ENCODE measurements at regions not wholly inside any gene's neighbourhood (a gene's known extent, or its start where the extent isn't known, plus 50 kb on each side); places are given as distances from the start of the nearest gene placed in this dataset.

- dilution Hi-C loops (cut with MboI; ENCODE audit: extremely low pct_ligation_motif_present, low sequenced_read_pairs) (no loop called here), intact Hi-C loops (cut with micrococcal nuclease) (no loop called here)
- H3K4me3 ChIP-seq (replicated peaks in 1 of 3; ENCODE audit: insufficient read depth in 1 of 3, low read depth in 1 of 3, low read length in 3 of 3) = no peak overlapping the region
- no peaks in the 10 kb centered on the region for H3K36me3 ChIP-seq (ENCODE audit: control insufficient read depth in 2 of 2, extremely low read depth in 1 of 2, insufficient read depth in 2 of 2, low read length in 2 of 2)
- POLR2A ChIA-PET = no interaction called here
- peaks cover 0 to 2% of the 10 kb centered on the region in 2 experiments for H3K27me3 ChIP-seq (ENCODE audit: control insufficient read depth in 2 of 2, insufficient read depth in 2 of 2, low read length in 2 of 2)
- FAIRE-seq = no peak
- no peak for DNase-seq (ENCODE audit: low read depth, low spot score)
- no peak overlapping the region for H3K4me2 ChIP-seq (ENCODE audit: insufficient read depth, low read length)
- no peaks in the 10 kb centered on the region for H3K9me1 ChIP-seq (replicated peaks; ENCODE audit: control insufficient read depth, extremely low read depth, insufficient read depth, low read length)
- TF ChIP-seq GATA2 (IDR thresholded peaks at IDR 0.05; ENCODE audit: insufficient read depth, insufficient read length, low read depth, low read length) (no peak), EZH2 (IDR thresholded peaks at IDR 0.05; ENCODE audit: borderline replicate concordance, low read depth, low read length, severe bottlenecking) (no peak), CTCF (IDR thresholded peaks at IDR 0.05; ENCODE audit: extremely low read depth in 1 of 2, insufficient read depth in 1 of 2, low read depth in 1 of 2, low read length in 2 of 2) (no peak)
- BruUV-seq (replicated peaks) = no TSS peak
- CTCF ChIA-PET = interaction anchor here (1.2 kb wide), 1 partner anchor 17 kb away, joined by 3 read pairs; no protein-coding TSS in a partner anchor
- no peak overlapping the region for H2AFZ ChIP-seq (ENCODE audit: low read depth, low read length)
- H3K9me3 ChIP-seq (replicated peaks; ENCODE audit: control insufficient read depth, insufficient read depth, low read length) = no peaks in the 10 kb centered on the region
- no peaks in the 10 kb centered on the region for H4K20me1 ChIP-seq (replicated peaks; ENCODE audit: control insufficient read depth, extremely low read depth, insufficient read depth, low read length)
- H3K4me1 ChIP-seq (ENCODE audit: control insufficient read depth, extremely low read depth, insufficient read depth, low read length) = peaks cover 3% of the 10 kb centered on the region
- H3K9ac ChIP-seq (replicated peaks; ENCODE audit: extremely low read depth, insufficient read depth, low read length) = no peak overlapping the region
- no peaks in the 10 kb centered on the region for H3K79me2 ChIP-seq (ENCODE audit: control insufficient read depth, insufficient read depth, low read length)
- H3K27ac ChIP-seq (ENCODE audit: insufficient read depth, low read depth, low read length) = no peak overlapping the region
Measured at GRCh38 chr21:39087238-39088030, 95.8 kb downstream of the PSMG1 start.

GRCh38 chr21:39086547-39086946, 96.7 kb downstream of the PSMG1 start:
- Histone ChIP-seq H3K27me3 (ENCODE audit: control insufficient read depth in 2 of 2, insufficient read depth in 2 of 2, low read length in 2 of 2) (peaks cover 2 to 4% of the 10 kb centered on the region in 2 experiments), H3K36me3 (ENCODE audit: control insufficient read depth in 2 of 2, extremely low read depth in 1 of 2, insufficient read depth in 2 of 2, low read length in 2 of 2) (no peaks in the 10 kb centered on the region), H3K4me2 (ENCODE audit: insufficient read depth, low read length) (no peak overlapping the region), H3K9ac (replicated peaks; ENCODE audit: extremely low read depth, insufficient read depth, low read length) (no peak overlapping the region), H3K9me1 (replicated peaks; ENCODE audit: control insufficient read depth, extremely low read depth, insufficient read depth, low read length) (no peaks in the 10 kb centered on the region), H3K79me2 (ENCODE audit: control insufficient read depth, insufficient read depth, low read length) (no peaks in the 10 kb centered on the region), H3K4me3 (replicated peaks in 1 of 3; ENCODE audit: insufficient read depth in 1 of 3, low read depth in 1 of 3, low read length in 3 of 3) (no peak overlapping the region), H3K4me1 (ENCODE audit: control insufficient read depth, extremely low read depth, insufficient read depth, low read length) (peaks cover 3% of the 10 kb centered on the region), H2AFZ (ENCODE audit: low read depth, low read length) (no peak overlapping the region), H3K9me3 (replicated peaks; ENCODE audit: control insufficient read depth, insufficient read depth, low read length) (no peaks in the 10 kb centered on the region), H3K27ac (ENCODE audit: insufficient read depth, low read depth, low read length) (no peak overlapping the region), H4K20me1 (replicated peaks; ENCODE audit: control insufficient read depth, extremely low read depth, insufficient read depth, low read length) (no peaks in the 10 kb centered on the region)
- no peak for DNase-seq (ENCODE audit: low read depth, low spot score)
- intact Hi-C loops (cut with micrococcal nuclease) (no loop called here), dilution Hi-C loops (cut with MboI; ENCODE audit: extremely low pct_ligation_motif_present, low sequenced_read_pairs) (no loop called here)
- no peak for FAIRE-seq
- no peak for TF ChIP-seq JUN (IDR thresholded peaks at IDR 0.05; ENCODE audit: borderline replicate concordance, insufficient read depth, insufficient read length, low read depth)
- TF ChIP-seq FOS (IDR thresholded peaks at IDR 0.05; ENCODE audit: borderline replicate concordance, insufficient read depth, low read length) = no peak
- TF ChIP-seq MAX (IDR thresholded peaks at IDR 0.05; ENCODE audit: insufficient read depth, insufficient read length) = no peak
- no peak for TF ChIP-seq POLR2AphosphoS5 (IDR thresholded peaks at IDR 0.05; ENCODE audit: insufficient read depth, low read depth, low read length)
- TF ChIP-seq CTCF (IDR thresholded peaks at IDR 0.05; ENCODE audit: extremely low read depth in 1 of 2, insufficient read depth in 1 of 2, low read depth in 1 of 2, low read length in 2 of 2) = no peak
- no peak for TF ChIP-seq EZH2 (IDR thresholded peaks at IDR 0.05; ENCODE audit: borderline replicate concordance, low read depth, low read length, severe bottlenecking)
- no peak for TF ChIP-seq POLR2A (IDR thresholded peaks at IDR 0.05; ENCODE audit: low read depth, low read length)
- no peak for TF ChIP-seq GATA2 (IDR thresholded peaks at IDR 0.05; ENCODE audit: insufficient read depth, insufficient read length, low read depth, low read length)
- ChIA-PET POLR2A (no interaction called here), CTCF (no interaction called here)
- no TSS peak for BruUV-seq (replicated peaks)

Measured in endothelial cell of umbilical vein (primary cell).